IPS-18c (cell line): ENCODE measurements at regions not wholly inside any gene's neighbourhood (a gene's known extent, or its start where the extent isn't known, plus 50 kb on each side); places are given as distances from the start of the nearest gene placed in this dataset.

Experiments
- H3K4me3 ChIP-seq: 2 replicates; pipeline ENCODE4 v1.7.0; 2013; ENCODE audit warnings: low read depth, mild to moderate bottlenecking, low read length, moderate library complexity; ENCODE audit not compliant: insufficient read depth
- H3K9me3 ChIP-seq: one replicate; pipeline ENCODE4 v1.6.1; 2013; ENCODE audit warnings: mild to moderate bottlenecking, low read length, moderate library complexity; ENCODE audit not compliant: control insufficient read depth, insufficient read depth

GRCh38 chr2:163541943-163542342, 193.9 kb downstream of the FIGN start:
- Histone ChIP-seq H3K9me3 (no peaks in the 10 kb centered on the region), H3K4me3 (no peak overlapping the region)

- no peaks in the 10 kb centered on the region for H3K9me3 ChIP-seq
- no peak overlapping the region for H3K4me3 ChIP-seq
Measured at GRCh38 chr2:163541495-163541894, 194.3 kb downstream of the FIGN start.

- Histone ChIP-seq H3K4me3 (no peak overlapping the region), H3K9me3 (peaks cover 2% of the 10 kb centered on the region)
Measured at GRCh38 chr2:163528640-163529217, 207.1 kb downstream of the FIGN start.

GRCh38 chr2:163527381-163527780, 208.4 kb downstream of the FIGN start:
- H3K4me3 ChIP-seq = no peak overlapping the region
- H3K9me3 ChIP-seq = peaks cover 2% of the 10 kb centered on the region

- Histone ChIP-seq H3K9me3 (no peaks in the 10 kb centered on the region), H3K4me3 (no peak overlapping the region)
Measured at GRCh38 chr2:163518762-163519161, 217.0 kb downstream of the FIGN start.

- no peak overlapping the region for H3K4me3 ChIP-seq
- H3K9me3 ChIP-seq = no peaks in the 10 kb centered on the region
Measured at GRCh38 chr2:163515836-163516235, 220.0 kb downstream of the FIGN start.

- no peak overlapping the region for H3K4me3 ChIP-seq
- no peaks in the 10 kb centered on the region for H3K9me3 ChIP-seq
Measured at GRCh38 chr2:163505281-163505680, 230.5 kb downstream of the FIGN start.

- Histone ChIP-seq H3K4me3 (no peak overlapping the region), H3K9me3 (peaks cover 3% of the 10 kb centered on the region)
Measured at GRCh38 chr2:163493359-163494298, 242.2 kb downstream of the FIGN start.

GRCh38 chr2:163491850-163492249, 244.0 kb downstream of the FIGN start:
- no peak overlapping the region for H3K4me3 ChIP-seq
- no peaks in the 10 kb centered on the region for H3K9me3 ChIP-seq

GRCh38 chr2:163490281-163490680, 245.5 kb downstream of the FIGN start:
- no peaks in the 10 kb centered on the region for H3K9me3 ChIP-seq
- no peak overlapping the region for H3K4me3 ChIP-seq

GRCh38 chr2:163481515-163481914, 254.3 kb downstream of the FIGN start:
- no peaks in the 10 kb centered on the region for H3K9me3 ChIP-seq
- no peak overlapping the region for H3K4me3 ChIP-seq

- no peaks in the 10 kb centered on the region for H3K9me3 ChIP-seq
- H3K4me3 ChIP-seq = no peak overlapping the region
Measured at GRCh38 chr2:163479599-163479998, 256.2 kb downstream of the FIGN start.

- H3K4me3 ChIP-seq = no peak overlapping the region
- no peaks in the 10 kb centered on the region for H3K9me3 ChIP-seq
Measured at GRCh38 chr2:163475815-163476214, 260.0 kb downstream of the FIGN start.

GRCh38 chr2:163474889-163475288, 260.9 kb downstream of the FIGN start:
- H3K9me3 ChIP-seq = no peaks in the 10 kb centered on the region
- no peak overlapping the region for H3K4me3 ChIP-seq

- Histone ChIP-seq H3K9me3 (no peaks in the 10 kb centered on the region), H3K4me3 (no peak overlapping the region)
Measured at GRCh38 chr2:163474319-163474744, 261.5 kb downstream of the FIGN start.

GRCh38 chr2:163471947-163472346, 263.9 kb downstream of the FIGN start:
- Histone ChIP-seq H3K4me3 (no peak overlapping the region), H3K9me3 (no peaks in the 10 kb centered on the region)

- H3K9me3 ChIP-seq = no peaks in the 10 kb centered on the region
- H3K4me3 ChIP-seq = no peak overlapping the region
Measured at GRCh38 chr2:163469561-163469962, 266.2 kb downstream of the FIGN start.

- Histone ChIP-seq H3K9me3 (no peaks in the 10 kb centered on the region), H3K4me3 (no peak overlapping the region)
Measured at GRCh38 chr2:163467251-163467630, 268.6 kb downstream of the FIGN start.
